Transverse colon (tissue), 4 donors: ENCODE measurements at regions not wholly inside any gene's neighbourhood (a gene's known extent, or its start where the extent isn't known, plus 50 kb on each side); places are given as distances from the start of the nearest gene placed in this dataset.

Experiments
- DNase-seq: peaks from one replicate; pipeline ENCODE4 v3.0.0-alpha.2; 2019
- H3K27ac ChIP-seq, 4 donors: fragments of 200-600 bp; sonication (generic); 2 replicates each; pipeline ENCODE4 v1.5.1; 2016 to 2018; ENCODE audit warnings: inconsistent platforms in 4 of 4
- H3K27me3 ChIP-seq: fragments of 200-600 bp; sonication (generic); 2 replicates; pipeline ENCODE4 v1.5.1; 2017; ENCODE audit warnings: inconsistent platforms
- H3K36me3 ChIP-seq, 4 donors: fragments of 200-600 bp; sonication (generic); 2 replicates each; pipeline ENCODE4 v1.5.1; 2017 to 2019; ENCODE audit warnings: inconsistent platforms in 4 of 4
- H3K4me1 ChIP-seq, 4 donors: fragments of 200-600 bp; sonication (generic); 2 replicates each; pipeline ENCODE4 v1.5.1; 2017 to 2020; ENCODE audit warnings: inconsistent platforms in 4 of 4
- H3K4me3 ChIP-seq, 4 donors: fragments of 200-600 bp; sonication (generic); 1 replicate in 1 of 4; 2 replicates in 3 of 4; pipeline versions ENCODE4 v1.5.1 to v1.6.1; 2017 to 2019; ENCODE audit warnings: inconsistent platforms in 4 of 4
- H3K9me3 ChIP-seq, 2 donors: fragments of 200-600 bp; sonication (generic); 2 replicates each; pipeline ENCODE4 v1.5.1; 2017 to 2019; ENCODE audit warnings: inconsistent platforms in 2 of 2
- CTCF ChIP-seq, 5 experiments: fragments of 200-600 bp in 3 of 5; fragments of 450-650 bp in 2 of 5; sonication (generic) in 3 of 5; IDR thresholded peaks; 1 replicate in 2 of 5; 2 replicates in 3 of 5; pipeline ENCODE4 v1.5.1; 2016 to 2017; ENCODE audit warnings: antibody characterized with exemption in 5 of 5, inconsistent platforms in 3 of 5, mild to moderate bottlenecking in 2 of 5, moderate library complexity in 1 of 5
- EP300 ChIP-seq: sonication (generic); formaldehyde crosslinking; IDR thresholded peaks from one replicate; pipeline ENCODE4 v1.6.1; 2017; ENCODE audit warnings: antibody characterized with exemption, low read depth
- POLR2A ChIP-seq: fragments of 450-650 bp; IDR thresholded peaks from one replicate; pipeline ENCODE4 v1.6.1; 2016; ENCODE audit warnings: antibody characterized with exemption, mild to moderate bottlenecking, moderate library complexity
- POLR2AphosphoS5 ChIP-seq, 3 donors: sonication (generic); formaldehyde crosslinking; IDR thresholded peaks; one replicate each; pipeline ENCODE4 v1.6.1; 2016; ENCODE audit warnings: antibody characterized with exemption in 3 of 3
- WGBS, 2 donors: methylation state at CpG; one replicate each; pipeline ENCODE4 v1.1.5; 2018; ENCODE audit warnings: low coverage in 1 of 2; 5-methylcytosine and 5-hydroxymethylcytosine counted together
- in situ Hi-C, 4 donors: fragments of 200-750 bp; cut with MboI; loops; one replicate each; pipeline versions ENCODE4 v1.15.0 to v1.15.1; 2017; ENCODE audit warnings: low sequenced_read_pairs in 3 of 4, low pct_ligation_motif_present in 1 of 4, low pct_unique_long_range_greater_than_20kb in 1 of 4
- intact Hi-C: fragments of 100-400 bp; cut with DNase I; formaldehyde crosslinking; loops from one replicate; pipeline ENCODE4 v1.15.1; 2023; ENCODE audit warnings: low total_unique reads

- H3K9me3 ChIP-seq, result no peaks in the 10 kb centered on the region
- DNase-seq, result no peak
- in situ Hi-C loops, result no loop called here
- TF ChIP-seq CTCF (IDR thresholded peaks at IDR 0.05), result no peak
- TF ChIP-seq POLR2A, result no peak
- TF ChIP-seq EP300, result no peak
- TF ChIP-seq POLR2AphosphoS5 (IDR thresholded peaks at IDR 0.05), result no peak
- WGBS, 2 donors, result 74% methylated on average over 3 of the region's 3 CpGs
- H3K36me3 ChIP-seq, result no peaks in the 10 kb centered on the region
- H3K4me1 ChIP-seq, result no peaks in the 10 kb centered on the region
- no peak overlapping the region for H3K27ac ChIP-seq
- H3K4me3 ChIP-seq, result no peak overlapping the region
- intact Hi-C loops, result no loop called here
- H3K27me3 ChIP-seq, result no peaks in the 10 kb centered on the region
Measured at GRCh38 chr5:56340196-56340980, 107.3 kb upstream of the ANKRD55 start.

GRCh38 chr5:56339732-56340131, 106.6 kb upstream of the ANKRD55 start:
- intact Hi-C loops, result loop anchor here (5.0 kb wide), 1 partner anchor 1387 kb away; no protein-coding TSS in a partner anchor

GRCh38 chr5:56337715-56338319, 104.7 kb upstream of the ANKRD55 start:
- 81 to 89% methylated on average over 5 of the region's 5 CpGs for WGBS, 2 donors
- intact Hi-C loops, result loop anchor here (5.0 kb wide), 1 partner anchor 1386 kb away; no protein-coding TSS in a partner anchor

More at GRCh38 chr5:56339732-56340131, 106.6 kb upstream of the ANKRD55 start:
- WGBS, 2 donors, result 80 to 83% methylated on average over 1 to 4 of the region's 4 CpGs
- no peak for DNase-seq
- Histone ChIP-seq H3K27ac (no peak overlapping the region), H3K36me3 (no peaks in the 10 kb centered on the region), H3K9me3 (no peaks in the 10 kb centered on the region), H3K4me1 (no peaks in the 10 kb centered on the region), H3K27me3 (no peaks in the 10 kb centered on the region), H3K4me3 (no peak overlapping the region)
- in situ Hi-C loops, result no loop called here
- TF ChIP-seq CTCF (IDR thresholded peaks at IDR 0.05) (no peak), POLR2AphosphoS5 (IDR thresholded peaks at IDR 0.05) (no peak), POLR2A (no peak), EP300 (no peak)

More at GRCh38 chr5:56337715-56338319, 104.7 kb upstream of the ANKRD55 start:
- Histone ChIP-seq H3K9me3 (no peaks in the 10 kb centered on the region), H3K4me1 (no peaks in the 10 kb centered on the region), H3K27me3 (no peaks in the 10 kb centered on the region), H3K4me3 (no peak overlapping the region), H3K27ac (no peak overlapping the region), H3K36me3 (no peaks in the 10 kb centered on the region)
- in situ Hi-C loops, result no loop called here
- no peak for TF ChIP-seq CTCF (IDR thresholded peaks at IDR 0.05)
- TF ChIP-seq EP300, result no peak
- TF ChIP-seq POLR2AphosphoS5 (IDR thresholded peaks at IDR 0.05), result no peak
- TF ChIP-seq POLR2A, result no peak
- no peak for DNase-seq
